Kidney (tissue), 13 donors: ENCODE measurements at regions not wholly inside any gene's neighbourhood (a gene's known extent, or its start where the extent isn't known, plus 50 kb on each side); places are given as distances from the start of the nearest gene placed in this dataset.

Source experiments
- DNase-seq, 5 donors: peaks; one replicate each; pipeline ENCODE4 v3.0.0-alpha.2; 2013 to 2020
- FAIRE-seq: peaks from 2 replicates; lab custom pipeline; 2012; peaks lifted over from hg19 to GRCh38; lab: Jason Lieb, UNC
- H3K27ac ChIP-seq, 2 donors: one replicate each; pipeline ENCODE4 v1.7.0; 2013; ENCODE audit warnings: low read depth in 2 of 2, low read length in 2 of 2, inconsistent platforms in 1 of 2
- H3K27me3 ChIP-seq: one replicate; pipeline ENCODE4 v1.7.1; 2013; ENCODE audit warnings: low read length, inconsistent platforms; ENCODE audit not compliant: control insufficient read depth, insufficient read depth
- H3K36me3 ChIP-seq, 3 donors: one replicate each; pipeline versions ENCODE4 v1.7.0 to v1.7.1; 2013; ENCODE audit warnings: low read length in 3 of 3, control low read depth in 1 of 3, inconsistent platforms in 1 of 3; ENCODE audit not compliant: insufficient read depth in 3 of 3, control insufficient read depth in 2 of 3
- H3K4me1 ChIP-seq, 3 donors: one replicate each; pipeline versions ENCODE4 v1.7.0 to v1.7.1; 2013; ENCODE audit warnings: low read length in 3 of 3, inconsistent platforms in 1 of 3, low read depth in 1 of 3; ENCODE audit not compliant: control insufficient read depth in 2 of 3, insufficient read depth in 2 of 3
- H3K4me3 ChIP-seq, 3 donors: one replicate each; pipeline versions ENCODE4 v1.7.0 to v1.8.1; 2013; ENCODE audit warnings: low read length in 3 of 3, control low read depth in 1 of 3, inconsistent platforms in 1 of 3
- H3K9ac ChIP-seq, 3 donors: one replicate each; pipeline versions ENCODE4 v1.7.0 to v1.7.1; 2013; ENCODE audit warnings: low read length in 3 of 3, control low read depth in 1 of 3, inconsistent platforms in 1 of 3
- H3K9me3 ChIP-seq, 3 donors: one replicate each; pipeline versions ENCODE4 v1.7.0 to v1.7.1; 2013; ENCODE audit warnings: low read length in 3 of 3, control low read depth in 1 of 3, inconsistent platforms in 1 of 3; ENCODE audit not compliant: control insufficient read depth in 2 of 3, insufficient read depth in 1 of 3
- intact Hi-C: fragments of 100-400 bp; cut with DNase I; formaldehyde crosslinking; loops from one replicate; pipeline ENCODE4 v1.11.1; 2022
- TF ChIP-seq, protein P1 (sequence below): IDR thresholded peaks from 3 replicates; pipeline ENCODE4 v1.5.1; 2012; ENCODE audit warnings: mild to moderate bottlenecking, moderate library complexity, borderline replicate concordance; ENCODE audit not compliant: insufficient read depth; ENCODE audit errors: extremely low read depth
- donor health status: control.
- donor health status: control.
- donor health status: control.
- donor health status: control.
- donor health status: control.
- donor health status: DM: yes; HTN: yes; CAD: no.
- donor health status: Normal renal cell carcinoma (clear cell type).

DNA sequence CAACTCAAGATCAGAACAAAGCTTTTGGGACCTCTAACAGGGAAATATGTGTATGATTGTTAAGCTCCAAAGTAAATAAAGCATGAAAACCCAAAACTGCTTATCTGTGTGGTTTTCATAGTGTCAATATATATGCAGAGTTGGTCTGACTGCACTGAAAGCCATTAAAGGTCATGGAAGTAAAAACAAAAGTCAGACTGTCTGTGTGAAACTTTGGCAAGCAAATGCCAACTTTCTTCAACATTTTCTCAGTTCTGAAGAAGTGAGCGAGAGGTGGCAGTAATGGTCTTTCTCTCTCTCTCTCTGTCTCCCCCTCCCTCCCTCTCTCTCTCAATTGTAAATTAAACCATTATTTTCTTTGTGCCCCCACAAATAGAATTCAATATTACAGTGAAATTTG lies 100.1 kb upstream of the S1PR1 start:
- no peak overlapping the region for H3K9ac ChIP-seq
- FAIRE-seq = no peak
- no peak overlapping the region for H3K4me3 ChIP-seq
- H3K36me3 ChIP-seq = no peaks in the 10 kb centered on the region
- no peaks in the 10 kb centered on the region for H3K27me3 ChIP-seq
- TF ChIP-seq, protein P1, sequence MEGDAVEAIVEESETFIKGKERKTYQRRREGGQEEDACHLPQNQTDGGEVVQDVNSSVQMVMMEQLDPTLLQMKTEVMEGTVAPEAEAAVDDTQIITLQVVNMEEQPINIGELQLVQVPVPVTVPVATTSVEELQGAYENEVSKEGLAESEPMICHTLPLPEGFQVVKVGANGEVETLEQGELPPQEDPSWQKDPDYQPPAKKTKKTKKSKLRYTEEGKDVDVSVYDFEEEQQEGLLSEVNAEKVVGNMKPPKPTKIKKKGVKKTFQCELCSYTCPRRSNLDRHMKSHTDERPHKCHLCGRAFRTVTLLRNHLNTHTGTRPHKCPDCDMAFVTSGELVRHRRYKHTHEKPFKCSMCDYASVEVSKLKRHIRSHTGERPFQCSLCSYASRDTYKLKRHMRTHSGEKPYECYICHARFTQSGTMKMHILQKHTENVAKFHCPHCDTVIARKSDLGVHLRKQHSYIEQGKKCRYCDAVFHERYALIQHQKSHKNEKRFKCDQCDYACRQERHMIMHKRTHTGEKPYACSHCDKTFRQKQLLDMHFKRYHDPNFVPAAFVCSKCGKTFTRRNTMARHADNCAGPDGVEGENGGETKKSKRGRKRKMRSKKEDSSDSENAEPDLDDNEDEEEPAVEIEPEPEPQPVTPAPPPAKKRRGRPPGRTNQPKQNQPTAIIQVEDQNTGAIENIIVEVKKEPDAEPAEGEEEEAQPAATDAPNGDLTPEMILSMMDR = peak; percentile 21
- DNase-seq = no peak
- no peaks in the 10 kb centered on the region for H3K9me3 ChIP-seq
- peaks cover 0 to 5% (median 4%) of the 10 kb centered on the region in 3 donors for H3K4me1 ChIP-seq
- intact Hi-C loops = no loop called here
- H3K27ac ChIP-seq = no peak overlapping the region

DNA sequence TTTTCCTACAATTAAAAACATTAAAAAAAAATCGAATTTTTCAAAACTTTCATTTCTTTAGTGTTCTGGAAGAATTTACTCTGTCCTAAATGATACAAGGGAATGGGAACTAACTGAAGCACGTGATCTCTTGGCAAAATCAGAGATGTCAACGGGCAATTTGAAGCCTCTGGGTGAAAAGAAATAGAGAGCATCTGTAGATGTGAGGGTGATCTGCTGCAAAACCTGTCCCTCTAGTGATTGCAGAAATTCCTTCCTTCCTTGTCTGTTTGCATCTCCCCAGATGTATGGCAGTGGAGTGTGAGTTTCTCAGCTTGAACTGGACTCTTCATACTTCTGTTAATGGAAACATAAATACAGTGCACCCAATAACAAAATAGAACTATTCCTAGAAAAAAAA lies 100.5 kb upstream of the S1PR1 start:
- intact Hi-C loops = no loop called here
- H3K27me3 ChIP-seq = no peaks in the 10 kb centered on the region
- H3K36me3 ChIP-seq = no peaks in the 10 kb centered on the region
- DNase-seq = no peak
- TF ChIP-seq, protein P1 = no peak
- no peak for FAIRE-seq
- H3K9ac ChIP-seq = no peak overlapping the region
- no peaks in the 10 kb centered on the region for H3K9me3 ChIP-seq
- H3K27ac ChIP-seq = no peak overlapping the region
- peaks cover 0 to 7% (median 5%) of the 10 kb centered on the region in 3 donors for H3K4me1 ChIP-seq
- H3K4me3 ChIP-seq = no peak overlapping the region

DNA sequence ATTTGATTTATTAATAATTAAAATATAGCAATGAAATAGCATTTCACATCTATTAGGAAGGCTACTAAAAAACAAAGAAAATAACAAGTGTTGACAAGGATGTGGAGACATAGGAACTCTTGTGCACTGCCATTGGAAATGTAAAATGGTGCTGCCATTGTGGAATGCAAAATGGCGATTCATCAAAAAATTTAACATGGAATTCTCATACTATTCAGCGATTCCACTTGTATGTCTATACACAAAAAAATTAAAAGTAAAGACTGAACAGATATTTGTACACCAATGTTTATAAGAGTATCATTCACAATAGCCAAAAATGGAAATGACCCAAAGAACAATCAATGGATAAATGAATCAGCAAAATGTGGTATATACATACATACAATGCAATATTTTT lies 101.3 kb upstream of the S1PR1 start:
- H3K27ac ChIP-seq = no peak overlapping the region
- DNase-seq = no peak
- no peak for FAIRE-seq
- H3K9me3 ChIP-seq = no peaks in the 10 kb centered on the region
- no peak overlapping the region for H3K9ac ChIP-seq
- no peaks in the 10 kb centered on the region for H3K27me3 ChIP-seq
- H3K36me3 ChIP-seq = no peaks in the 10 kb centered on the region
- TF ChIP-seq, protein P1 = no peak
- intact Hi-C loops = no loop called here
- peaks cover 0 to 7% (median 5%) of the 10 kb centered on the region in 3 donors for H3K4me1 ChIP-seq
- H3K4me3 ChIP-seq = no peak overlapping the region

DNA sequence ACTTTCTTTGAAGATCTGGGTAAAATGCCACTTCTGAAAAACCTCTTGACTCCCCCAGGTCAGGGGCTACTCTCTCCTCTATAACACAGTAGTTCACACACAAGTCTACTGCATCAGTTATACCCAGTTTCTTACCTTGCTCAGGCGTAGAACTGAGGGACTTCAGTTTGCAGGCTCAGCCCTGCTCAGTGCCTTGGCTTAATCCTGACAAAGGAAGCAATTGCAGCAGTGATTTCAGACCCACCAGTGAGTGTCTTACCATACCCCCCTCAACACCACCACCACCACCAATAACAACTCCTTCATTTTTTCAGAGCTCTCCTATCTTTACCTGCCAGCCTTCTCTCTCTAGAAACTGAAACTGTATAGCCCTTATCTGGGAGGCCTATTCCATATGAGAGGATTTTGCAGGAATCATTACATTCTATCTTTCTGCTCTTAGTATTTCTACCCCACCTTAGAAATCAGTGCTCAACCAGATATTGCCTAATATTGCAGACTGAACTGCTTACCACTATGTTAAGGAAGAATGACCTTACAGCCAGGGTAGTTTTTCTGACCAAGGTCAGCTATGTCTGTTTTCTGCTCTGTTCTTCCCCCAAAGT lies 105.5 kb upstream of the S1PR1 start:
- intact Hi-C loops = no loop called here
- Histone ChIP-seq H3K27ac (no peak overlapping the region), H3K36me3 (no peaks in the 10 kb centered on the region), H3K9me3 (no peaks in the 10 kb centered on the region), H3K4me3 (no peak overlapping the region), H3K27me3 (no peaks in the 10 kb centered on the region), H3K9ac (no peak overlapping the region), H3K4me1 (peaks cover 0 to 7% (median 3%) of the 10 kb centered on the region in 3 donors)
- DNase-seq = no peak
- FAIRE-seq = no peak
- TF ChIP-seq, protein P1 = no peak
